OCI-LY1 (cell line): ENCODE measurements at regions not wholly inside any gene's neighbourhood (a gene's known extent, or its start where the extent isn't known, plus 50 kb on each side); places are given as distances from the start of the nearest gene placed in this dataset.

Experiments
- H2AFZ ChIP-seq: fragments of 200-600 bp; sonication (generic), shearing (Covaris generic); 2 replicates; pipeline ENCODE4 v1.6.0; 2014; ENCODE audit warnings: antibody characterized with exemption, mild to moderate bottlenecking, low read length
- H3F3A ChIP-seq: fragments of 200-600 bp; sonication (generic), shearing (Covaris generic); 2 replicates; pipeline ENCODE4 v1.6.0; 2014; ENCODE audit warnings: mild to moderate bottlenecking, antibody characterized with exemption, low read length, moderate library complexity; ENCODE audit not compliant: insufficient read depth
- H3K27ac ChIP-seq: fragments of 200-600 bp; sonication (generic); 2 replicates; pipeline ENCODE4 v1.5.1; 2014; ENCODE audit warnings: low read length, mixed run types, mild to moderate bottlenecking, low read depth; ENCODE audit not compliant: poor library complexity, severe bottlenecking
- H3K27me3 ChIP-seq: fragments of 200-600 bp; sonication (generic); 2 replicates; pipeline ENCODE4 v1.6.0; 2014; ENCODE audit warnings: antibody characterized with exemption, mild to moderate bottlenecking, low read length, moderate library complexity; ENCODE audit not compliant: insufficient read depth
- H3K36me3 ChIP-seq: fragments of 200-600 bp; sonication (generic); 2 replicates; pipeline ENCODE4 v1.6.1; 2014; ENCODE audit warnings: mild to moderate bottlenecking, antibody characterized with exemption, low read length, moderate library complexity, mixed read lengths; ENCODE audit not compliant: insufficient read depth
- H3K4me1 ChIP-seq: fragments of 200-600 bp; sonication (generic); 2 replicates; pipeline ENCODE4 v1.5.1; 2014; ENCODE audit warnings: mild to moderate bottlenecking, low read length, moderate library complexity; ENCODE audit not compliant: insufficient read depth, severe bottlenecking
- H3K4me2 ChIP-seq: fragments of 200-600 bp; sonication (generic), shearing (Covaris generic); 2 replicates; pipeline ENCODE4 v1.6.1; 2014; ENCODE audit warnings: low read length
- H3K4me3 ChIP-seq: fragments of 200-600 bp; sonication (generic); 2 replicates; pipeline ENCODE4 v1.5.1; 2014; ENCODE audit warnings: low read length, low read depth, mild to moderate bottlenecking, mixed read lengths; ENCODE audit not compliant: poor library complexity, severe bottlenecking
- H3K79me2 ChIP-seq: fragments of 200-600 bp; shearing (Covaris generic); 2 replicates; pipeline ENCODE4 v1.6.1; 2016; ENCODE audit warnings: mixed run types, low read length, mixed read lengths; ENCODE audit not compliant: insufficient read depth
- H3K9ac ChIP-seq: fragments of 200-600 bp; sonication (generic), shearing (Covaris generic); 2 replicates; pipeline ENCODE4 v1.6.1; 2014; ENCODE audit warnings: mild to moderate bottlenecking, low read length, mixed read lengths
- H3K9me2 ChIP-seq: fragments of 200-600 bp; sonication (generic), shearing (Covaris generic); 2 replicates; pipeline ENCODE4 v1.6.1; 2014; ENCODE audit warnings: low read depth, mild to moderate bottlenecking, low read length, mixed read lengths
- H3K9me3 ChIP-seq: fragments of 200-600 bp; shearing (Covaris generic); 2 replicates; pipeline ENCODE4 v1.6.1; 2014; ENCODE audit warnings: low read length, mixed read lengths
- H4K20me1 ChIP-seq: fragments of 200-600 bp; sonication (generic), shearing (Covaris generic); 2 replicates; pipeline ENCODE4 v1.6.0; 2016; ENCODE audit warnings: mild to moderate bottlenecking, low read length; ENCODE audit not compliant: insufficient read depth
- EZH2 ChIP-seq: fragments of 200-600 bp; sonication (generic), shearing (Covaris generic); IDR thresholded peaks from 2 replicates; pipeline ENCODE4 v1.8.0; 2017; ENCODE audit warnings: borderline replicate concordance, mixed run types, mild to moderate bottlenecking, antibody characterized with exemption, low read length, moderate library complexity, mixed read lengths
- TF ChIP-seq, protein P1 (sequence below): fragments of 200-600 bp; sonication (generic), shearing (Covaris generic); IDR thresholded peaks from 2 replicates; pipeline ENCODE4 v1.5.1; 2017; ENCODE audit warnings: mild to moderate bottlenecking, antibody characterized with exemption, low read length, moderate library complexity, mixed read lengths

DNA sequence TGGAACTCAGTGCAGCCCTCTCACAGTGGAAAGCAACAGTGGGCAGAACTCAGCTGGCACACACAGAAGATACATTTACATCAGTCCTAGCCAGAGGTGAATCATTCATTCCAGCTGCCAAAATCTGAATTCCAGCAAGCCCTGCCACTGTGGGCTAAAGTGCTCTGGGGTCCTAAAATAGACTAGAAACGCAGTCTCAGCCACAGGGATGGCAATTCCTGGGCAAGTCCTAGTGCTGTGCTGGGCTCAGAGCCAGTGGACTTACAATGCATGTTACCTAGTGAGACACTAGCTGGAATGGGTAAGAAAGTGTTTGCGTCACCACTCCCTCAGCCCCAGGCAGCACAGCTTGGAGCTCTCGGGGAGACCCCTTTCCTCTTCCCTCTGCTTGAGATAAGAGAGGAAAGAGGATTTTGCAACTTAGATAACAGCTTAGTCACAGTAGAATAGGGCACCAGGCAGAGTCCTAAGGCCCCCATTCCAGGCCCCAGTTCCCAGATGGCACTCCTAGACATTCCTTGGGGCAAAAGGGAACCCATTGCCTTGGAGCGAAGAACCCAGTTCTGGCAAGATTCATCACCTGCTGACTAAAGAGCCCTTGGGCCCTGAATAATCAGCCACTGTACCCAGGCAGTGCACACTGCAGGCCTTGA is 592.9 kb downstream of the FSCB start:
- Histone ChIP-seq H3K9ac (no peak overlapping the region), H4K20me1 (no peaks in the 10 kb centered on the region), H2AFZ (no peak overlapping the region), H3K4me3 (no peak overlapping the region), H3K27ac (no peak overlapping the region), H3K27me3 (no peaks in the 10 kb centered on the region), H3F3A (no peaks in the 10 kb centered on the region), H3K4me1 (no peaks in the 10 kb centered on the region), H3K79me2 (no peaks in the 10 kb centered on the region), H3K36me3 (no peaks in the 10 kb centered on the region), H3K9me2 (no peaks in the 10 kb centered on the region), H3K4me2 (no peak overlapping the region), H3K9me3 (no peaks in the 10 kb centered on the region)
- TF ChIP-seq EZH2, result no peak
- TF ChIP-seq, protein P1, sequence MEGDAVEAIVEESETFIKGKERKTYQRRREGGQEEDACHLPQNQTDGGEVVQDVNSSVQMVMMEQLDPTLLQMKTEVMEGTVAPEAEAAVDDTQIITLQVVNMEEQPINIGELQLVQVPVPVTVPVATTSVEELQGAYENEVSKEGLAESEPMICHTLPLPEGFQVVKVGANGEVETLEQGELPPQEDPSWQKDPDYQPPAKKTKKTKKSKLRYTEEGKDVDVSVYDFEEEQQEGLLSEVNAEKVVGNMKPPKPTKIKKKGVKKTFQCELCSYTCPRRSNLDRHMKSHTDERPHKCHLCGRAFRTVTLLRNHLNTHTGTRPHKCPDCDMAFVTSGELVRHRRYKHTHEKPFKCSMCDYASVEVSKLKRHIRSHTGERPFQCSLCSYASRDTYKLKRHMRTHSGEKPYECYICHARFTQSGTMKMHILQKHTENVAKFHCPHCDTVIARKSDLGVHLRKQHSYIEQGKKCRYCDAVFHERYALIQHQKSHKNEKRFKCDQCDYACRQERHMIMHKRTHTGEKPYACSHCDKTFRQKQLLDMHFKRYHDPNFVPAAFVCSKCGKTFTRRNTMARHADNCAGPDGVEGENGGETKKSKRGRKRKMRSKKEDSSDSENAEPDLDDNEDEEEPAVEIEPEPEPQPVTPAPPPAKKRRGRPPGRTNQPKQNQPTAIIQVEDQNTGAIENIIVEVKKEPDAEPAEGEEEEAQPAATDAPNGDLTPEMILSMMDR, result no peak

DNA sequence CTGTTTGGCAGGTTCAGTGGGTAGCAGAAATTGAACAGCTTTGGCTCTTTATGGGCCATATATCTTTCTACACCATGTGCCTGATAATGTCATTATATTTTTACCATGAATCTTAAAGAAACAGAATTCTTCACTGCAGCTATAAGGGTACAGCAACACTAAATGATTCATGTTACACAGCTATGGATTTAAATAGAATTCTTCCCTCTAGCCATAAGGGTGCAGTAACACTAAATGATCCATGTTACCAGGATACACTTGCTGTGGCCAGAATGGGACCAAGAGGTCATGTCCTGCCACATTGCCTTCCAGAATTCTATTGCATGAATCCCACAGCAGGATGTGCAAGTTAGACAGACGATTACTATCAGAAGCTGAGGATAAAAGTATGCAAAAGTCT is 603.9 kb downstream of the FSCB start:
- no peaks in the 10 kb centered on the region for H3K9me2 ChIP-seq
- H2AFZ ChIP-seq, result no peak overlapping the region
- H3K36me3 ChIP-seq, result no peaks in the 10 kb centered on the region
- no peaks in the 10 kb centered on the region for H3F3A ChIP-seq
- H3K27ac ChIP-seq, result no peak overlapping the region
- H3K4me2 ChIP-seq, result no peak overlapping the region
- H3K4me1 ChIP-seq, result no peaks in the 10 kb centered on the region
- H3K9me3 ChIP-seq, result no peaks in the 10 kb centered on the region
- H3K27me3 ChIP-seq, result no peaks in the 10 kb centered on the region
- H3K79me2 ChIP-seq, result no peaks in the 10 kb centered on the region
- H3K9ac ChIP-seq, result no peak overlapping the region
- TF ChIP-seq, protein P1, result no peak
- TF ChIP-seq EZH2, result no peak
- H4K20me1 ChIP-seq, result no peaks in the 10 kb centered on the region
- no peak overlapping the region for H3K4me3 ChIP-seq

DNA sequence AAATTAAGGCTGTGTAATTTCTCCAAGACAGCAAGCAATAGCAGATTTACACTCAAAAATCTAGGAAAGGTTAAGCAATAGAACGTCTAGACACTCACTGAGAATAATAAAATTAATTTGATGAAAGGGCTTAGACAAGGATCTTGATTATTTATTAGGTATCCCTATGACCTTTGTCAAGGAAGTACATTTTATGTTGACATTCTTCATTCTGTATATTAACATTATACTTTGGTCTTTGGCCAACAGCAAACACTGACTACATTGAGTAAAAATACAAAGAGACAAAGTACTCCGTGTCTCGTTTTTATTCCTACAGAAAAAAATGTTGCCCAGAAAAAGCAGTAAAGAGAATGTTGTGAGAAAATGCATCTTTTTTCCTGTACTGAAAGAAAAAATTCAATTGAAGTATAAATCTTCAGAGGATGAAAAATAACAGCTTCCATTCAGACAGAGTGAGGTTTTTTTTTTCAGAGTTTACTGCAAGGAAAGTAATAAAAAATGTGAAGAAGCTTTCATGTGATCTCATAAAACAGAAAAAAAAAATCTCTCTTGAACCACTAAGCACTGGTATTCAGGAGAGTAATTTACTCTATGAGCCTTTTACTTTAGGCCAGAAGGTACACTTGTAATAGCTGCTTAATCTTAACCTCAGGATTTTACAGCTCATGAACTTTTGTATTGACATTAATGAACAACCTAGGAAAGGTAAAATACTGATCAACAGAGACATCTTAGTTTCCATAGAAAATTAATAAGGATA is 605.0 kb downstream of the FSCB start:
- no peak overlapping the region for H3K27ac ChIP-seq
- H3K9me3 ChIP-seq, result no peaks in the 10 kb centered on the region
- H3K27me3 ChIP-seq, result no peaks in the 10 kb centered on the region
- no peak overlapping the region for H3K4me2 ChIP-seq
- no peak overlapping the region for H3K9ac ChIP-seq
- H3K4me1 ChIP-seq, result no peaks in the 10 kb centered on the region
- H3K4me3 ChIP-seq, result no peak overlapping the region
- H4K20me1 ChIP-seq, result no peaks in the 10 kb centered on the region
- no peak overlapping the region for H2AFZ ChIP-seq
- no peaks in the 10 kb centered on the region for H3K36me3 ChIP-seq
- no peaks in the 10 kb centered on the region for H3K79me2 ChIP-seq
- no peaks in the 10 kb centered on the region for H3F3A ChIP-seq
- H3K9me2 ChIP-seq, result no peaks in the 10 kb centered on the region
- TF ChIP-seq, protein P1, result no peak
- no peak for TF ChIP-seq EZH2
